Stomach (tissue), 8 donors: ENCODE measurements at regions not wholly inside any gene's neighbourhood (a gene's known extent, or its start where the extent isn't known, plus 50 kb on each side); places are given as distances from the start of the nearest gene placed in this dataset.

Source experiments
- DNase-seq, 2 donors: peaks; one replicate each; pipeline versions ENCODE4 v3.0.0 to v3.0.0-alpha.2; 2013 to 2019
- H3K27ac ChIP-seq, 5 donors: fragments of 200-600 bp in 4 of 5; sonication (generic) in 4 of 5; one replicate each; pipeline ENCODE4 v1.5.1; 2013 to 2019; ENCODE audit warnings: mild to moderate bottlenecking in 1 of 5, moderate library complexity in 1 of 5
- H3K27me3 ChIP-seq, 3 donors: fragments of 200-600 bp; sonication (generic); one replicate each; pipeline ENCODE4 v1.5.1; 2017 to 2019; ENCODE audit warnings: mixed run types in 1 of 3
- H3K36me3 ChIP-seq, 4 donors: fragments of 200-600 bp; sonication (generic); 1 replicate in 3 of 4; 2 replicates in 1 of 4; pipeline ENCODE4 v1.5.1; 2016 to 2019
- H3K4me1 ChIP-seq, 4 donors: fragments of 200-600 bp; sonication (generic); one replicate each; pipeline ENCODE4 v1.5.1; 2016 to 2019
- H3K4me3 ChIP-seq, 4 donors: fragments of 200-600 bp; sonication (generic) in 3 of 4; one replicate each; pipeline ENCODE4 v1.5.1; 2016 to 2019; ENCODE audit warnings: mild to moderate bottlenecking in 1 of 4
- H3K9me3 ChIP-seq, 4 donors: fragments of 200-600 bp; sonication (generic); one replicate each; pipeline ENCODE4 v1.5.1; 2016 to 2019
- CTCF ChIP-seq, 7 experiments: fragments of 450-650 bp in 4 of 7; fragments of 200-600 bp in 3 of 7; sonication (generic) in 3 of 7; IDR thresholded peaks; one replicate each; pipeline ENCODE4 v1.5.1; 2016 to 2019; ENCODE audit warnings: antibody characterized with exemption in 7 of 7, control low read depth in 2 of 7, mild to moderate bottlenecking in 1 of 7
- EP300 ChIP-seq: sonication (generic); formaldehyde crosslinking; IDR thresholded peaks from one replicate; pipeline ENCODE4 v1.6.1; 2017; ENCODE audit warnings: antibody characterized with exemption
- POLR2A ChIP-seq, 4 donors: fragments of 450-650 bp; IDR thresholded peaks; one replicate each; pipeline ENCODE4 v1.6.1; 2016; ENCODE audit warnings: antibody characterized with exemption in 4 of 4, control low read depth in 2 of 4, mild to moderate bottlenecking in 1 of 4, moderate library complexity in 1 of 4
- POLR2AphosphoS5 ChIP-seq, 3 donors: sonication (generic); formaldehyde crosslinking; IDR thresholded peaks; one replicate each; pipeline ENCODE4 v1.6.1; 2016; ENCODE audit warnings: antibody characterized with exemption in 3 of 3
- WGBS, 5 donors: extraction: QIAGEN DNeasy Blood & Tissue Kit in 3 of 5; methylation state at CpG; one replicate each; pipeline versions ENCODE4 v1.1.5 to v1.1.7; 2013 to 2018; 5-methylcytosine and 5-hydroxymethylcytosine counted together
- intact Hi-C: fragments of 100-400 bp; cut with DNase I; formaldehyde crosslinking; loops from one replicate; pipeline ENCODE4 v1.15.1; 2023; ENCODE audit warnings: low total_unique reads
- donor health status: healthy with polysubstance abuse.
- donor health status: Bipolar disorder and iron deficiency.
- donor health status: healthy.

GRCh38 chr12:102753802-102754201 is 163.2 kb downstream of the PAH start:
- TF ChIP-seq POLR2AphosphoS5 (IDR thresholded peaks at IDR 0.05): no peak
- TF ChIP-seq CTCF (IDR thresholded peaks at IDR 0.05): no peak
- TF ChIP-seq EP300: no peak
- TF ChIP-seq POLR2A (IDR thresholded peaks at IDR 0.05): no peak
- intact Hi-C loops: no loop called here
- DNase-seq: no peak
- Histone ChIP-seq H3K36me3 (no peaks in the 10 kb centered on the region), H3K4me1 (no peaks in the 10 kb centered on the region), H3K27ac (no peak overlapping the region), H3K27me3 (no peaks in the 10 kb centered on the region), H3K9me3 (no peaks in the 10 kb centered on the region), H3K4me3 (no peak overlapping the region)
- 77 to 91% (median 88%) methylated on average over 2 of the region's 2 CpGs for WGBS, 5 donors

DNA sequence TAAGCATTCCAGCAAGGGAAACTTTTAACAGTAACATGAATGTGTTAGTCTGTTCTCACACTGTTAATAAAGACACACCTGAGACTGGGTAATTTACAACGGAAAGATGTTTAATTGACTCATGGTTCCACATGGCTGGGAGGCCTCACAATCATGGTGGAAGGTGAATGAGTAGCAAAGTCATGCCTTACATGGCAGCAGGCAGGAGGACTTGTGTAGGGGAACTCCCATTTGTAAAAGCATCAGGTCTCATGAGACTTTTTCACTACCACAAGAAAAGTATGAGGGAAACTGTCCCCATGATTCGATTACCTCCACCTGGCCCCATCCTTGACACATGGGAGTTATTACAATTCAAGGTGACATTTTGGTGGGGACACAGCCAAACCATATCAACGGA is 168.3 kb downstream of the PAH start:
- intact Hi-C loops: no loop called here
- Histone ChIP-seq H3K4me3 (no peak overlapping the region), H3K27me3 (no peaks in the 10 kb centered on the region), H3K9me3 (no peaks in the 10 kb centered on the region), H3K4me1 (no peaks in the 10 kb centered on the region), H3K27ac (no peak overlapping the region), H3K36me3 (no peaks in the 10 kb centered on the region)
- TF ChIP-seq POLR2A (IDR thresholded peaks at IDR 0.05) (no peak), EP300 (no peak), CTCF (IDR thresholded peaks at IDR 0.05) (no peak), POLR2AphosphoS5 (IDR thresholded peaks at IDR 0.05) (no peak)
- WGBS, 5 donors: 69 to 85% (median 76%) methylated on average over 3 of the region's 3 CpGs
- no peak for DNase-seq

DNA sequence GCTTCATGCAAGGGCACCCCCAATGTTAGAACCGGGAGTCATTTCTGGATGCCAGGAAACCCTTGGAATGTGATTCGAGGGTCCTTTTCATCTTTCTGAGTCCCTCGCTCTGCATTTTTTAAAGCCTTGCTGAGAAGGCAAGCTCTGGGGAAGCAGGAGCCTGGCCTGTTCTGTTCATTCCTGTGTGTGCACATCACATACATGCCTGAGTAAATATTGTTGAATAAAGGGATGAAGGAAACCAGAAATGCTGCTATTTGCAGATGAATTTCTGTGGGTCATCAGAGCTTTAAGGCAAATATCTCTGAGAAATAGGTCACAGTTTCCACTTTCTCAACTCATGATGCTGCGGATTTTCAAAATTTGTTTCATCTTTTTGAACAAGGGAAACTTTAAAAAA is 170.1 kb downstream of the PAH start:
- no peak overlapping the region for H3K27ac ChIP-seq
- H3K27me3 ChIP-seq: no peaks in the 10 kb centered on the region
- TF ChIP-seq POLR2AphosphoS5 (IDR thresholded peaks at IDR 0.05): no peak
- TF ChIP-seq EP300: no peak
- 71 to 77% (median 76%) methylated on average over 4 of the region's 4 CpGs for WGBS, 5 donors
- H3K4me1 ChIP-seq: no peaks in the 10 kb centered on the region
- H3K36me3 ChIP-seq: no peaks in the 10 kb centered on the region
- no peaks in the 10 kb centered on the region for H3K9me3 ChIP-seq
- no peak overlapping the region for H3K4me3 ChIP-seq
- DNase-seq: no peak
- intact Hi-C loops: no loop called here

DNA sequence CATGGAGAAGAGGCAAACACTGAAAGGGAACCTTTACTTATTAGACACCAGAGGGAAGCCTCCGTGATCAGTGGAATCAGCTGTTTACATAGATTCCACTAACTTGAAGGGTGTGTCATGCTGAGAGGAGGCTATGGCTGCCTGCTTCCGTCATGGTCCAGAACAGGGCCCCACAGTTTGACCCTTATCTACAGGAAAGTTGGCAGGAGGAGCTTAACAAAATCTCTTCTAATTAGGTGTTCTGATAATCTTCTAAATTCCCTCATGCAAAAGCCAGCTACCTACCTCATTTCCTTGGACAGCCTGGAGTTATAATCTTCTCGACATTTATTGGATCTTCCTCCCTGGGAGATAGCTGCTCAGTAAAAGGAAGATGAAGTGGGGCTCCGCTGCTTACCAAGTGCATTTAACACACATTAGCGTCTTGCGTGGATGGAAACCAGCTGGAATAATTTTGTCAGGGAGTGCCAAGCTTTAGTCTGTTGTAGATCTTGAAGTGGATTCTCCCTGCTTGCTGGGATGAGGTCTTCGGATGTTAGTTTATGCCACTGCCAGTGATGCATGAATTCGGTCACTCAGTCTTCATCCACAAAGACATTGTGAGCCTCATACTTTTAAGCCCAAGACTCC is 171.0 kb downstream of the PAH start:
- Histone ChIP-seq H3K4me1 (no peaks in the 10 kb centered on the region), H3K4me3 (no peak overlapping the region), H3K27ac (no peak overlapping the region), H3K9me3 (no peaks in the 10 kb centered on the region), H3K36me3 (no peaks in the 10 kb centered on the region), H3K27me3 (no peaks in the 10 kb centered on the region)
- WGBS, 5 donors: 71 to 80% (median 73%) methylated on average over 8 of the region's 8 CpGs
- DNase-seq: peak in 1 of 2 donors; percentile 59
- TF ChIP-seq POLR2A (IDR thresholded peaks at IDR 0.05) (no peak), EP300 (no peak)
- intact Hi-C loops: no loop called here

DNA sequence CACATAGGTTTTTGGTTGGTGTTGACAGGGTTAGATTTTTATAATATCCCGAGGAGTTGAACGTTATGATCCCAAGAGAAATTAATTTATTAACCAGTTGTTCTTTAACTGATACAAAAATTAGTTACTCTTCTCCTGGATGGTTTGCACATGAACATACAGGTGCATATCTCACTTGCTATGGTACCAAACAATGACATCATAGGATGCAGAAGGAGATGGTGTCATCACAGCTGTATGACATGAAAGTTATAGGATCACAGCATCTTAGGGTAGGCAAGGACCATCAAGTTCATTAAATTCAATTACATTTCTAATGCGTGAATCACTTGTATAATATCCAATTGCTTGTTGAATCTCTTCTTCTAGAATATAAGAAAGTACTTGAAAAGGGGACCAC is 175.8 kb downstream of the PAH start:
- DNase-seq: no peak
- H3K27me3 ChIP-seq: no peaks in the 10 kb centered on the region
- H3K9me3 ChIP-seq: peaks cover 0 to 4% (median 0%) of the 10 kb centered on the region in 4 donors
- no peaks in the 10 kb centered on the region for H3K36me3 ChIP-seq
- H3K4me1 ChIP-seq: no peaks in the 10 kb centered on the region
- intact Hi-C loops: no loop called here
- WGBS, 5 donors: 75 to 95% (median 82%) methylated on average over 3 of the region's 3 CpGs
- TF ChIP-seq EP300: no peak
- no peak for TF ChIP-seq POLR2A (IDR thresholded peaks at IDR 0.05)
- TF ChIP-seq POLR2AphosphoS5 (IDR thresholded peaks at IDR 0.05): no peak
- TF ChIP-seq CTCF (IDR thresholded peaks at IDR 0.05): no peak
- H3K27ac ChIP-seq: no peak overlapping the region
- H3K4me3 ChIP-seq: no peak overlapping the region
